ENCODE measurements at regions not wholly inside any gene's neighbourhood (a gene's known extent, or its start where the extent isn't known, plus 50 kb on each side); places are given as distances from the start of the nearest gene placed in this dataset.

- CTCF ChIA-PET: no interaction called here
- peaks cover 0 to 10% of the 10 kb centered on the region in 2 donors for H3K27me3 Mint-ChIP-seq
- no peaks in the 10 kb centered on the region for H3K36me3 Mint-ChIP-seq
- POLR2A ChIA-PET: no interaction called here
- DNase-seq: no peak
- H3K27ac Mint-ChIP-seq: peak overlapping the region in 1 of 8 donors; percentile 3
- H3K9me3 Mint-ChIP-seq: no peaks in the 10 kb centered on the region
- H3K27me3 ChIP-seq (ENCODE audit: insufficient read depth, low read length, poor library complexity, severe bottlenecking): no peaks in the 10 kb centered on the region
- H3K4me1 ChIP-seq (ENCODE audit: insufficient read depth, low read length): no peaks in the 10 kb centered on the region
- H3K27ac ChIP-seq (ENCODE audit: low read depth, low read length): no peak overlapping the region
- no peaks in the 10 kb centered on the region for H3K36me3 ChIP-seq (ENCODE audit: insufficient read depth, low read length)
- H3K9me3 ChIP-seq (ENCODE audit: low read length): no peaks in the 10 kb centered on the region
- H3K4me3 ChIP-seq (ENCODE audit: low read length): no peak overlapping the region
- H3K4me1 Mint-ChIP-seq: no peaks in the 10 kb centered on the region
- H3K4me3 Mint-ChIP-seq: no peak overlapping the region
Observed at GRCh38 chr20:60272790-60273189, 314.6 kb downstream of the CDH26 start.

- ChIA-PET POLR2A (no interaction called here), CTCF (no interaction called here)
- H3K36me3 ChIP-seq (ENCODE audit: insufficient read depth, low read length): no peaks in the 10 kb centered on the region
- no peak for DNase-seq
- H3K4me1 ChIP-seq (ENCODE audit: insufficient read depth, low read length): no peaks in the 10 kb centered on the region
- H3K36me3 Mint-ChIP-seq: no peaks in the 10 kb centered on the region
- H3K4me1 Mint-ChIP-seq: no peaks in the 10 kb centered on the region
- H3K27me3 Mint-ChIP-seq: peaks cover 0 to 6% of the 10 kb centered on the region in 2 donors
- H3K4me3 ChIP-seq (ENCODE audit: low read length): no peak overlapping the region
- H3K4me3 Mint-ChIP-seq: no peak overlapping the region
- no peak overlapping the region for H3K27ac ChIP-seq (ENCODE audit: low read depth, low read length)
- no peaks in the 10 kb centered on the region for H3K27me3 ChIP-seq (ENCODE audit: insufficient read depth, low read length, poor library complexity, severe bottlenecking)
- H3K9me3 Mint-ChIP-seq: no peaks in the 10 kb centered on the region
- no peaks in the 10 kb centered on the region for H3K9me3 ChIP-seq (ENCODE audit: low read length)
- no peak overlapping the region for H3K27ac Mint-ChIP-seq
Observed at GRCh38 chr20:60274717-60275116, 316.5 kb downstream of the CDH26 start.

GRCh38 chr20:60281295-60281694 is 323.1 kb downstream of the CDH26 start:
- ChIA-PET POLR2A (no interaction called here), CTCF (no interaction called here)
- H3K36me3 ChIP-seq (ENCODE audit: insufficient read depth, low read length): no peaks in the 10 kb centered on the region
- no peak overlapping the region for H3K4me3 ChIP-seq (ENCODE audit: low read length)
- H3K4me1 ChIP-seq (ENCODE audit: insufficient read depth, low read length): no peaks in the 10 kb centered on the region
- no peaks in the 10 kb centered on the region for H3K27me3 ChIP-seq (ENCODE audit: insufficient read depth, low read length, poor library complexity, severe bottlenecking)
- DNase-seq: no peak
- no peak overlapping the region for H3K27ac ChIP-seq (ENCODE audit: low read depth, low read length)
- H3K9me3 ChIP-seq (ENCODE audit: low read length): no peaks in the 10 kb centered on the region
- Mint-ChIP-seq H3K27ac (no peak overlapping the region), H3K4me3 (no peak overlapping the region), H3K27me3 (no peaks in the 10 kb centered on the region), H3K4me1 (no peaks in the 10 kb centered on the region), H3K9me3 (peaks cover under 1 to 9% (median 5%) of the 10 kb centered on the region in 5 donors), H3K36me3 (peaks cover 0 to 5% (median under 1%) of the 10 kb centered on the region in 3 donors)

GRCh38 chr20:60283281-60283680 is 325.1 kb downstream of the CDH26 start:
- H3K9me3 ChIP-seq (ENCODE audit: low read length): no peaks in the 10 kb centered on the region
- Mint-ChIP-seq H3K27ac (no peak overlapping the region), H3K36me3 (peaks cover 0 to 11% (median 3%) of the 10 kb centered on the region in 3 donors), H3K9me3 (peaks cover 6 to 10% (median 8%) of the 10 kb centered on the region in 5 donors), H3K4me3 (no peak overlapping the region), H3K27me3 (no peaks in the 10 kb centered on the region), H3K4me1 (no peaks in the 10 kb centered on the region)
- CTCF ChIA-PET: no interaction called here
- DNase-seq: no peak
- H3K36me3 ChIP-seq (ENCODE audit: insufficient read depth, low read length): no peaks in the 10 kb centered on the region
- POLR2A ChIA-PET: no interaction called here
- no peaks in the 10 kb centered on the region for H3K27me3 ChIP-seq (ENCODE audit: insufficient read depth, low read length, poor library complexity, severe bottlenecking)
- no peaks in the 10 kb centered on the region for H3K4me1 ChIP-seq (ENCODE audit: insufficient read depth, low read length)
- H3K4me3 ChIP-seq (ENCODE audit: low read length): no peak overlapping the region
- no peak overlapping the region for H3K27ac ChIP-seq (ENCODE audit: low read depth, low read length)

GRCh38 chr20:60286764-60287163 is 328.5 kb downstream of the CDH26 start:
- ChIA-PET POLR2A (no interaction called here), CTCF (no interaction called here)
- Histone ChIP-seq H3K9me3 (ENCODE audit: low read length) (no peaks in the 10 kb centered on the region), H3K4me1 (ENCODE audit: insufficient read depth, low read length) (no peaks in the 10 kb centered on the region), H3K4me3 (ENCODE audit: low read length) (no peak overlapping the region), H3K36me3 (ENCODE audit: insufficient read depth, low read length) (no peaks in the 10 kb centered on the region), H3K27ac (ENCODE audit: low read depth, low read length) (no peak overlapping the region), H3K27me3 (ENCODE audit: insufficient read depth, low read length, poor library complexity, severe bottlenecking) (no peaks in the 10 kb centered on the region)
- Mint-ChIP-seq H3K27me3 (no peaks in the 10 kb centered on the region), H3K9me3 (peaks cover 16 to 25% (median 21%) of the 10 kb centered on the region in 5 donors), H3K4me1 (no peaks in the 10 kb centered on the region), H3K27ac (no peak overlapping the region), H3K36me3 (peaks cover 0 to 31% (median 3%) of the 10 kb centered on the region in 3 donors), H3K4me3 (no peak overlapping the region)
- DNase-seq: no peak

GRCh38 chr20:60288945-60289344 is 330.7 kb downstream of the CDH26 start:
- ChIA-PET POLR2A (interaction anchor here (0.7 kb wide), 1 partner anchor 11 kb away, joined by 3 read pairs; no protein-coding TSS in a partner anchor), CTCF (no interaction called here)
- DNase-seq: no peak
- peaks cover 0 to 28% (median 4%) of the 10 kb centered on the region in 3 donors for H3K36me3 Mint-ChIP-seq
- H3K27me3 ChIP-seq (ENCODE audit: insufficient read depth, low read length, poor library complexity, severe bottlenecking): no peaks in the 10 kb centered on the region
- no peaks in the 10 kb centered on the region for H3K4me1 ChIP-seq (ENCODE audit: insufficient read depth, low read length)
- H3K4me3 ChIP-seq (ENCODE audit: low read length): no peak overlapping the region
- no peaks in the 10 kb centered on the region for H3K27me3 Mint-ChIP-seq
- H3K4me1 Mint-ChIP-seq: no peaks in the 10 kb centered on the region
- H3K27ac Mint-ChIP-seq: no peak overlapping the region
- no peaks in the 10 kb centered on the region for H3K9me3 ChIP-seq (ENCODE audit: low read length)
- peaks cover 12 to 21% (median 18%) of the 10 kb centered on the region in 5 donors for H3K9me3 Mint-ChIP-seq
- H3K27ac ChIP-seq (ENCODE audit: low read depth, low read length): no peak overlapping the region
- H3K36me3 ChIP-seq (ENCODE audit: insufficient read depth, low read length): no peaks in the 10 kb centered on the region
- H3K4me3 Mint-ChIP-seq: no peak overlapping the region

- H3K4me1 ChIP-seq (ENCODE audit: insufficient read depth, low read length): no peaks in the 10 kb centered on the region
- no peaks in the 10 kb centered on the region for H3K9me3 ChIP-seq (ENCODE audit: low read length)
- peaks cover 0 to 23% (median 1%) of the 10 kb centered on the region in 3 donors for H3K36me3 Mint-ChIP-seq
- H3K36me3 ChIP-seq (ENCODE audit: insufficient read depth, low read length): no peaks in the 10 kb centered on the region
- H3K4me3 Mint-ChIP-seq: no peak overlapping the region
- ChIA-PET CTCF (no interaction called here), POLR2A (no interaction called here)
- H3K27ac ChIP-seq (ENCODE audit: low read depth, low read length): no peak overlapping the region
- no peak overlapping the region for H3K4me3 ChIP-seq (ENCODE audit: low read length)
- no peak overlapping the region for H3K27ac Mint-ChIP-seq
- no peak for DNase-seq
- no peaks in the 10 kb centered on the region for H3K27me3 ChIP-seq (ENCODE audit: insufficient read depth, low read length, poor library complexity, severe bottlenecking)
- H3K9me3 Mint-ChIP-seq: peaks cover 12 to 19% (median 16%) of the 10 kb centered on the region in 5 donors
- peaks cover 0 to 12% (median 5%) of the 10 kb centered on the region in 3 donors for H3K4me1 Mint-ChIP-seq
- no peaks in the 10 kb centered on the region for H3K27me3 Mint-ChIP-seq
Observed at GRCh38 chr20:60292001-60292520, 333.8 kb downstream of the CDH26 start.

GRCh38 chr20:60294632-60295031 is 336.4 kb downstream of the CDH26 start:
- CTCF ChIA-PET: no interaction called here
- Mint-ChIP-seq H3K9me3 (peaks cover 12 to 13% (median 12%) of the 10 kb centered on the region in 5 donors), H3K4me1 (peaks cover 0 to 12% (median 5%) of the 10 kb centered on the region in 3 donors), H3K36me3 (peaks cover 0 to 12% (median 1%) of the 10 kb centered on the region in 3 donors), H3K27me3 (no peaks in the 10 kb centered on the region), H3K27ac (peak overlapping the region in 3 of 8 donors; percentile 52 to 62 (median 56)), H3K4me3 (peak overlapping the region in 2 of 7 donors; percentile 4 to 73)
- DNase-seq: no peak
- no peaks in the 10 kb centered on the region for H3K27me3 ChIP-seq (ENCODE audit: insufficient read depth, low read length, poor library complexity, severe bottlenecking)
- H3K9me3 ChIP-seq (ENCODE audit: low read length): no peaks in the 10 kb centered on the region
- H3K27ac ChIP-seq (ENCODE audit: low read depth, low read length): no peak overlapping the region
- POLR2A ChIA-PET: no interaction called here
- no peaks in the 10 kb centered on the region for H3K4me1 ChIP-seq (ENCODE audit: insufficient read depth, low read length)
- no peaks in the 10 kb centered on the region for H3K36me3 ChIP-seq (ENCODE audit: insufficient read depth, low read length)
- H3K4me3 ChIP-seq (ENCODE audit: low read length): no peak overlapping the region
